HG02588 (cell line): ENCODE measurements at regions not wholly inside any gene's neighbourhood (a gene's known extent, or its start where the extent isn't known, plus 50 kb on each side); places are given as distances from the start of the nearest gene placed in this dataset.

Experiments used
- ATAC-seq: cut with Tn5 transposase; IDR thresholded peaks from one replicate; pipeline ENCODE4 v1.9.1; 2021; ENCODE audit warnings: mild to moderate bottlenecking, moderate library complexity; ENCODE audit not compliant: unreplicated experiment

GRCh38 chr3:25073423-25073822 lies 354.6 kb upstream of the RARB start:
- no peak for ATAC-seq

GRCh38 chr3:25074149-25074548 lies 353.9 kb upstream of the RARB start:
- no peak for ATAC-seq

GRCh38 chr3:25080461-25080860 lies 347.6 kb upstream of the RARB start:
- ATAC-seq, result no peak

DNA sequence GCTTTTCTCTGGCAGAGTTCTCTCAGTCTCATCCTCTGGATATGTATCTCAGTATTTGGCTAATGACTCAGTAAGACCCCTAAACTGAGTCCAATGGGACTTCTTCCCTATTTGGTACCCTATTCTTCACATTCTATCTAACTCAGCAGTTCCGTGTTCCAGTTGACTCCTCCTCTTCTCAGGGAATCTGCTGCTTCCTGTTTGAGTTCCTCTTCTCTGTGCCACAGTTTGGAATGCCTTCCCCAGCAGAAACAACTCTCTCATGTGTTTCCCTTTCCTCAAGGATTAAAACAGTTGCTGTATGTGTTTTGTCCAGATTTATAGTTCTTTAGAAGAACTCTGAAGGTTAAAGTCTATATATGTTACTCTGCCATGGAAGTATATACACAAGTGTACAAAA lies 344.0 kb upstream of the RARB start:
- ATAC-seq, result no peak

- ATAC-seq, result no peak
Observed at GRCh38 chr3:25086721-25087120, 341.3 kb upstream of the RARB start.

GRCh38 chr3:25088284-25088683 lies 339.8 kb upstream of the RARB start:
- no peak for ATAC-seq

GRCh38 chr3:25090698-25091453 lies 337.2 kb upstream of the RARB start:
- no peak for ATAC-seq

- ATAC-seq, result no peak
Observed at GRCh38 chr3:25091934-25092333, 336.1 kb upstream of the RARB start.

GRCh38 chr3:25094932-25095685 lies 333.0 kb upstream of the RARB start:
- no peak for ATAC-seq

DNA sequence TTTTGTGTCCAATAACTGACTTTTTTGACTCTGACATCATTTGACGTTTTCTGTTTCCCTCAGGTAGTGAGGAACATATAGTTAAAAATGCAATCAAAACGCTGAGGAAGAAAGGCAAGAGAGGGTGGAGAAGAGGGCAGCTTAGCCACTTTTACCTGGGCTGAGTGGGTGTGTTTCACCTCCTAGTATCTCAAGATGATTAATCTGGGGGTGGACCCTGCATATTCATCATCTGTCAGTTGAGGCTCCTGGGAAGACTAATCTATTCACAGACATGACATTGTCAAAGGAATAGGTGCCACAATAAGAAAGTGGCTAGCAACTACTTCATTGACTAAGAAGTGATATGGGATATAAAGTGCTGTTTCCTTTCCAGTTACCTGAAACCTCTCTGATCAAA lies 331.5 kb upstream of the RARB start:
- ATAC-seq, result no peak

DNA sequence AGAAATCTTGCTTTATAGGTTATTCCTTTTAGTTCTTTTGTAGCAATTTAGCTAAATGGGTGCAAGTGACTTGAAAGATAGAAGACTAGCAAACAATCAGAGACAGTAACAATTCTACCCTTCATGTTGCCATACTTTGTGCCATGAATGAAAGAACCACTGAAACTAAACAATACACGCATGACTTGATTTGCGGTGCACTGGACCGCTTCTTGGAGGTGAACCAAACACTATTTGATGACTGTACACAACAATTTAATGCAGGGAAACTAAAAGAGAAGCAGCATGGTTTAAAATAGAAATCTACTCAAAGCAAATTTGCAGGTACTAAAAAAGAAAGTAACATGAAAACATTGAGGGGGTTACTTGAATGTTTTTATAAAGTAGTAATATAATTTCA lies 331.0 kb upstream of the RARB start:
- ATAC-seq, result no peak

GRCh38 chr3:25099666-25100065 lies 328.4 kb upstream of the RARB start:
- ATAC-seq, result no peak

DNA sequence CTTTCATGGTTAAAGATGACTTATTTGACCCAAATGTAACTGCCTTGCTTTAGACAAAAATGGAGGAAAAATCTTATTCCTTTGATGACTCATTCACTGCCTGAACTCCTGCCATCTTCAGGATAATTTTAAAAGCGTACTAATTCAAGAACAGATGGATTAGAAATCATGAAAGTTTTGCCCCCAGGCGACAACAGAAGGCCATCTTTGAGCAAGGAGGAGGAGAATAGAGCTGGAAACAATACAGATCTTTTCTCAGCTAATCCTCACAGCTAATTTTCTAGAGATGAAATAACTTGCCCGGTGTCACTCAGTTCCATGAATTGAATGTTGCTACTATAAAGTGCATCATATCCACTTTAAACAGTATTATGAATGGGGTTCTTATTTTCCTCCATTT lies 324.7 kb upstream of the RARB start:
- ATAC-seq, result no peak

DNA sequence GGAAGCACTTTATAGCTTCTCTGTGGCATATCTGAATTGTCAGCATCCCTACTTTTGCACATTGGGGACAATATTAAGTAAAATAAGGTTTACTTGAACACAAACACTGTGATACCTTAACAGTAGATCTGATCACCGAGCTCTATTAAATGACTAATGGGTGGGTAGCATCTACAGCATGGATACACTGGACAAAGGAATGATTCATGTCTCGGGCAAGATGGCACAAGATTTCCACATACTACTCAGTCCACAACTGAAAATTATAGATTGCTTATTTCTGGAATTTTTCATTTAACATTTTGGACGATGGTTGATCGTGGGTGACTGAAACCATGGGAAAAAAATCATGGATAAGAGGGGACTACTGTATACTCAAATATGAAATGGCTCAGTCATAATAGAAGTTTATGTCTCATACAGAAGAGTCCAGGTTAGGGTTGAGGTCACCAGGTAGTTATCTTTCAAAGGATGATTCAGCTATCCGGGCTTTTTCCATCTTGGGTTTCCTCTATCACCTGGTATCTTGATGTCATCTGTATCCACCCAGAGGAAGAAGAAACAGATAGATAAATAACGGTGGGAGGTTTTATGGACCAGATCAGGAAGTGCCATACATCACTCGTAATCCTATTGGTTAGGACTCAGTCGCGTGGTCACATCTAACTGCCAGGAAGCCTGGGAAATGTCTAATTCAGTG lies 320.0 kb upstream of the RARB start:
- ATAC-seq, result no peak

DNA sequence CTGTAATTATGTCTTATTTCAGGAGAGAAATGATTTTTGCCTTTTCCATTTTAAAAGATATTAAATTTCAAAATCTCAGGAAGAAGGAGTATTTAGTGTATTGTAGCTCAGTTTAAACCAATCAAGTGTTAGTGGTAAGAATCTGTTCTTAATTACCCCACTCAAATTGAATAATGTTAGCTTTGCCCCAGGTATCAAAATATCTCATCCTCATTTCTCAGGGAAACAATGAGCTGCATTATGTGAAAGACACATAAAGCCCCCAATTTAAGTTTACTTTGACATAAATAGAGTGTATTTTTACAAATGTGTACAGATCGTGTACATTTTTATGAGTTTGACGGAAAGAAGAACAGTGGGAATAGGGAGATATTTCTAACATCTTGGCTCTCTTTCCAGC lies 317.4 kb upstream of the RARB start:
- no peak for ATAC-seq

- ATAC-seq, result no peak
Observed at GRCh38 chr3:25113891-25114290, 314.2 kb upstream of the RARB start.

- ATAC-seq, result no peak
Observed at GRCh38 chr3:25114532-25114931, 313.5 kb upstream of the RARB start.

GRCh38 chr3:25117005-25117593 lies 311.0 kb upstream of the RARB start:
- ATAC-seq, result no peak

GRCh38 chr3:25119682-25120081 lies 308.4 kb upstream of the RARB start:
- no peak for ATAC-seq

- ATAC-seq, result no peak
Observed at GRCh38 chr3:25120665-25121064, 307.4 kb upstream of the RARB start.

DNA sequence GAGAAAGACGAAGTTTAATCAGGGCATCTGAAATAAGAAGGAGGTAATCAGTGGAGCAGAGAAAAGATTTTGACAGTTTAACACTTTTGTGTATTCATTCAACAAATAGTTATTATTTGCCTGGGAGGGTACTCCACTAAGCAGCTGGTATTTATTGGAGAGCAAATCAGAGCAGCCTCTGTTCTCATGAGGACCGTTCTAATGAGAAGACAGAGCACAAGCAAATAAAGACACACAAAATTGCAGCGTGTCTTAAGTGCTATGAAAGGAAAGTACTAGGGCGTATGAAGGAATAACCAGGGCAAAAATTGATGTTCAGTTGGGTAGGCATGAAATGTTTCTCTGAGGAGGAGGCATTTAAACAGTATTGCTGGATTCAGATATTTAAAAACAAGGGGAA lies 302.9 kb upstream of the RARB start:
- ATAC-seq, result no peak

GRCh38 chr3:25128735-25129134 lies 299.3 kb upstream of the RARB start:
- ATAC-seq, result no peak
